ENCODE measurements at regions not wholly inside any gene's neighbourhood (a gene's known extent, or its start where the extent isn't known, plus 50 kb on each side); places are given as distances from the start of the nearest gene placed in this dataset.
"Not testable (repeated sequence)": the region's sequence is repeated elsewhere in the genome, so short reads cannot be mapped to it uniquely, and the experiment has no call there.

- Histone ChIP-seq H3K4me1 (no peaks in the 10 kb centered on the region), H4K20me1 (no peaks in the 10 kb centered on the region), H3K27ac (no peak overlapping the region), H3K4me2 (no peak overlapping the region), H3K9ac (no peak overlapping the region), H3K9me3 (replicated peaks in 1 of 11) (no peaks in the 10 kb centered on the region), H3K36me3 (no peaks in the 10 kb centered on the region), H3K27me3 (no peaks in the 10 kb centered on the region), H3K4me3 (no peak overlapping the region)
- no peak for TF ChIP-seq Cebpa-rat (IDR thresholded peaks at IDR 0.05)
Observed at GRCh38 chr3:176623468-176624150, 573.7 kb downstream of the TBL1XR1 start.

DNA sequence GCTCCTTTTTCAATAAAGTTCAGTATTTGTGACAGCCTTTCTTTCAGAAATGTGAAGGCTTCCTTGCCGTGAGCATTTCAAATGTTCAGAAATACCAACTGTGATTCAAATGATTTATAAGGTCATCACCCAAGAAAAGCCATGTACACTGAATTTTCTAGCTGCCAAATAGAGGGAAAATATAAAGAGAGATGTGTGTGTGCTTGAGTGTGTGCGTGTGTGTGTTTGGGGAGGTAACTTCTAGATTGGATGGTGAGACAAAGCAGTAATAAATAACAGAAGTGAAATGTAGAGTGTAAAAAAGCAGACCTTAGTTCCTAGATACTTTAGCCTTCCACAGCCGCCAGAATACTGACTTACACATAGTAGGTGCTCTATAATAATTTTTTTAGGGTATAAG, 577.4 kb downstream of the TBL1XR1 start:
- Histone ChIP-seq H3K27ac (no peak overlapping the region), H3K4me2 (no peak overlapping the region), H3K9me3 (replicated peaks in 1 of 11) (no peaks in the 10 kb centered on the region), H3K36me3 (no peaks in the 10 kb centered on the region), H3K4me3 (no peak overlapping the region), H3K27me3 (no peaks in the 10 kb centered on the region), H3K4me1 (no peaks in the 10 kb centered on the region), H3K9ac (no peak overlapping the region), H4K20me1 (no peaks in the 10 kb centered on the region)
- TF ChIP-seq Cebpa-rat (IDR thresholded peaks at IDR 0.05): no peak

DNA sequence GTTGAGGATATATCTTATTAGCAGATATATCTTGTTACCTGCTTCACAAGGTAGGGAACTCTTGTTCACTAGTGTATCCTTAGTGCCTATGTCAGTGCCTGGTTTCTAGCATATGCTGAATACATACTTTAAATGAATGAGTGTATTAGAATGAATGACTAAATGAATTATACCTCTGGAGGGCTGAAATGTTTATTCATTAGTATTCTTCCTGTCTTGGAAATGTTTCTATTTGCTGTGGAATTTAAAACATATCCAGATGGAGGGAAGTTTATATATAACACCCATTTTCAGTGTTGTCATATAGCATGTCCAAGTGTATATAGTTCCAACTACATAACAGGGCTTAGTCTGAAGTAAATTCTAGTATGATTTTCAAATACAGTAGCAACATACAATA, 581.5 kb downstream of the TBL1XR1 start:
- no peaks in the 10 kb centered on the region for H3K27me3 ChIP-seq
- H3K9me3 ChIP-seq (replicated peaks in 1 of 11): no peaks in the 10 kb centered on the region
- H3K4me3 ChIP-seq: no peak overlapping the region
- TF ChIP-seq Cebpa-rat (IDR thresholded peaks at IDR 0.05): no peak
- no peak overlapping the region for H3K9ac ChIP-seq
- no peak overlapping the region for H3K27ac ChIP-seq
- no peak overlapping the region for H3K4me2 ChIP-seq
- H4K20me1 ChIP-seq: no peaks in the 10 kb centered on the region
- no peaks in the 10 kb centered on the region for H3K4me1 ChIP-seq
- no peaks in the 10 kb centered on the region for H3K36me3 ChIP-seq

GRCh38 chr3:176611703-176612102, 585.6 kb downstream of the TBL1XR1 start:
- Histone ChIP-seq H3K9ac (no peak overlapping the region), H3K9me3 (replicated peaks in 1 of 11) (no peaks in the 10 kb centered on the region), H3K4me1 (peaks cover 0 to 11% (median 0%) of the 10 kb centered on the region in 10 experiments; a peak in 4 of 20 replicates), H3K27ac (no peak overlapping the region), H3K36me3 (no peaks in the 10 kb centered on the region), H3K4me3 (no peak overlapping the region), H3K27me3 (no peaks in the 10 kb centered on the region), H4K20me1 (no peaks in the 10 kb centered on the region), H3K4me2 (no peak overlapping the region)
- TF ChIP-seq Cebpa-rat (IDR thresholded peaks at IDR 0.05): no peak

DNA sequence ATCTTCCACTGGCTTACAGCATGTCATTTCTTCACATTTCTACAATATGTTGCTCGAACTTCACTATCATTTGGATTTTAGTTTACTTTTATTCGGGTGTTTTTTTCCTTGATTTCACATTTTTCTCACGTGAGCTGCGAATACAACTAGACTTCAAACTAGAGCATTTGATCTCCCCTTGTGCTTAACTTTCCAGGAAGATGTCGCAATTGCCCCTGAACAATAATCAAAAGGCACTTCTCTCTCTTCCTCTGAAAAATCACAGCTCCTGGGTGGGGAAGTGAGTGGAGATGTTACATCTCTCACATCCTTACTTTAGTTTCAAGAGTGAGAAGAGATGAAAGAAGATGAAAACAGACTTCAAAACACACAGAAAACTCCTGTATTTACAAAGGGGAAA, 587.9 kb downstream of the TBL1XR1 start:
- TF ChIP-seq Cebpa-rat (IDR thresholded peaks at IDR 0.05): peak in 5 of 11 experiments; percentile 23 to 60 (median 47); a peak in 4 of 22 replicates
- H3K36me3 ChIP-seq: no peaks in the 10 kb centered on the region
- no peak overlapping the region for H3K27ac ChIP-seq
- H3K4me1 ChIP-seq: peaks cover 0 to 11% (median 0%) of the 10 kb centered on the region in 10 experiments; a peak in 4 of 20 replicates
- no peak overlapping the region for H3K4me3 ChIP-seq
- no peaks in the 10 kb centered on the region for H4K20me1 ChIP-seq
- H3K9ac ChIP-seq: no peak overlapping the region
- H3K9me3 ChIP-seq (replicated peaks in 1 of 11): 0 out of 22 replicates have a peak, but pooled peaks cover 0 to 4% (median 0%) of the 10 kb centered on the region in 11 experiments
- H3K27me3 ChIP-seq: no peaks in the 10 kb centered on the region
- H3K4me2 ChIP-seq: peak overlapping the region in 1 of 11 experiments; percentile 19; a peak in 2 of 22 replicates

DNA sequence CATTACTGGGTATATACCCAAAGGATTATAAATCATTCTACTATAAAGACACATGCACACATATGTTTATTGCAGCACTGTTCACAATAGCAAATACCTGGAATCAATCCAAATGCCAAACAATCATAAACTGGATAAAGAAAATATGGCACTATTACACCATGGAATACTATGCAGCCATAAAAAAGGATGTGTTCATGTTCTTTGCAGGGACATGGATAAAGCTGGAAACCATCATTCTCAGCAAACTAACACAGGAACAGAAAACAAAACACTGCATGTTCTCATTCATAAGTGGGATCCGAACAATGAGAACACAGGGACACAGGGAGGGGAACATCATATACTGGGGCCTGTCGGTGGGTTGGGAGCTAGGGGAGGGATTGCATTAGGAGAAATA, 591.7 kb downstream of the TBL1XR1 start:
- H3K4me3 ChIP-seq; H3K4me2 ChIP-seq; H4K20me1 ChIP-seq; H3K9ac ChIP-seq; H3K27me3 ChIP-seq; H3K9me3 ChIP-seq (replicated peaks in 1 of 11); H3K36me3 ChIP-seq; H3K27ac ChIP-seq: not testable (repeated sequence)
- H3K4me1 ChIP-seq: peaks cover 0 to 11% (median 0%) of the 10 kb centered on the region in 10 experiments; a peak in 4 of 20 replicates

DNA sequence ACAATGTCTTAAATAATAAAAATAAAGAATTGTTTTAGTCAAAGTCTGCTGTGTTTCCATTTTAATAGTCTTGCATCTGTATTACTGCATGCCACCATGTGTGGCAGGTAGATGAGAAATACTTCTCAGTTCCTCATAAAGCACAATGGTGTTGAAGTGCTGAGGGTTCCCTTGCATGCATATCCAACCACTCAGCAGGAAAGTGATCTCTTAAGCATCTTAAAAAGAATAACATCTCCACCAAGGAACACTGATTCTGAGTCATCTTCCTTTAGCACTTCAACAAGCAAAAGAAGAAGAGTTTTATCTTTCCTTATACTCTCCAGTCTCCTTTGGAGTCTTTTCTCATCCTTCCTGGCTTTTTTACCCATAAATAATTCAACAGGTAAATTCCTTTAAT, 602.0 kb downstream of the TBL1XR1 start:
- no peak overlapping the region for H3K4me2 ChIP-seq
- H3K9me3 ChIP-seq (replicated peaks in 1 of 11): no peaks in the 10 kb centered on the region
- TF ChIP-seq Cebpa-rat (IDR thresholded peaks at IDR 0.05): no peak
- H3K9ac ChIP-seq: no peak overlapping the region
- H3K4me1 ChIP-seq: no peaks in the 10 kb centered on the region
- H3K4me3 ChIP-seq: no peak overlapping the region
- no peaks in the 10 kb centered on the region for H3K36me3 ChIP-seq
- H3K27me3 ChIP-seq: no peaks in the 10 kb centered on the region
- H4K20me1 ChIP-seq: no peaks in the 10 kb centered on the region
- H3K27ac ChIP-seq: no peak overlapping the region

DNA sequence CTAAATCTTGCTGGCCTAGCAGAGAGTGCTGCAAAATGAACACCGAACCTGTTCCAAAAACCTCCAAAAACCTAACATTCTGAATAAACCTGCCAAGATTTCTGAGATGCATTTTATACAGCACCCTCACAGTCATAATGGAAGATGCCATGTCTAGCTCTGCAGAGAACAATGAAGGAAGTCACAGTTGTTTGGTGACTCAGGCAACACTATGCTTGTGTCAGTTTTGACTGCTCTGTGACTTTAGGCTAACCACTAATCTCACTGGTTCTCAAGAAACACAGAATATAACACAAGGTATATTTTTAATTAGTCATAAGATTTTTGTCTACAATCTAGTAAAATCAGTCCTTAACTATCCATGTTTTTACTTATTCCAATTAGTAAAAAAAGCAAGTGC, 606.6 kb downstream of the TBL1XR1 start:
- Histone ChIP-seq H3K4me1 (no peaks in the 10 kb centered on the region), H3K36me3 (no peaks in the 10 kb centered on the region), H3K27me3 (no peaks in the 10 kb centered on the region), H3K4me2 (no peak overlapping the region), H4K20me1 (no peaks in the 10 kb centered on the region), H3K9ac (no peak overlapping the region), H3K4me3 (no peak overlapping the region), H3K27ac (no peak overlapping the region), H3K9me3 (replicated peaks in 1 of 11) (no peaks in the 10 kb centered on the region)
- no peak for TF ChIP-seq Cebpa-rat (IDR thresholded peaks at IDR 0.05)

GRCh38 chr3:176587089-176587488, 610.2 kb downstream of the TBL1XR1 start:
- Histone ChIP-seq H3K4me3 (no peak overlapping the region), H4K20me1 (no peaks in the 10 kb centered on the region), H3K27me3 (no peaks in the 10 kb centered on the region), H3K4me1 (peaks cover 0 to 8% (median 6%) of the 10 kb centered on the region in 10 experiments; a peak in 8 of 20 replicates), H3K9ac (no peak overlapping the region), H3K36me3 (no peaks in the 10 kb centered on the region), H3K9me3 (replicated peaks in 1 of 11) (no peaks in the 10 kb centered on the region), H3K4me2 (no peak overlapping the region), H3K27ac (no peak overlapping the region)
- no peak for TF ChIP-seq Cebpa-rat (IDR thresholded peaks at IDR 0.05)

- H3K4me3 ChIP-seq: no peak overlapping the region
- H3K9ac ChIP-seq: no peak overlapping the region
- H3K9me3 ChIP-seq (replicated peaks in 1 of 11): no peaks in the 10 kb centered on the region
- H3K4me2 ChIP-seq: no peak overlapping the region
- peaks cover 0 to 11% (median 8%) of the 10 kb centered on the region in 10 experiments; a peak in 8 of 20 replicates for H3K4me1 ChIP-seq
- H4K20me1 ChIP-seq: no peaks in the 10 kb centered on the region
- no peaks in the 10 kb centered on the region for H3K27me3 ChIP-seq
- H3K27ac ChIP-seq: no peak overlapping the region
- no peaks in the 10 kb centered on the region for H3K36me3 ChIP-seq
- TF ChIP-seq Cebpa-rat (IDR thresholded peaks at IDR 0.05): no peak
Observed at GRCh38 chr3:176584413-176585176, 612.7 kb downstream of the TBL1XR1 start.

Data from BLaER1 treated with 17β-estradiol and CSF1 and Interleukin-3, amounts not matched to agents 10 nM and 100 nM (cell line).